ENCODE measurements at regions not wholly inside any gene's neighbourhood (a gene's known extent, or its start where the extent isn't known, plus 50 kb on each side); places are given as distances from the start of the nearest gene placed in this dataset.
"Not testable (repeated sequence)": the region's sequence is repeated elsewhere in the genome, so short reads cannot be mapped to it uniquely, and the experiment has no call there.

DNA sequence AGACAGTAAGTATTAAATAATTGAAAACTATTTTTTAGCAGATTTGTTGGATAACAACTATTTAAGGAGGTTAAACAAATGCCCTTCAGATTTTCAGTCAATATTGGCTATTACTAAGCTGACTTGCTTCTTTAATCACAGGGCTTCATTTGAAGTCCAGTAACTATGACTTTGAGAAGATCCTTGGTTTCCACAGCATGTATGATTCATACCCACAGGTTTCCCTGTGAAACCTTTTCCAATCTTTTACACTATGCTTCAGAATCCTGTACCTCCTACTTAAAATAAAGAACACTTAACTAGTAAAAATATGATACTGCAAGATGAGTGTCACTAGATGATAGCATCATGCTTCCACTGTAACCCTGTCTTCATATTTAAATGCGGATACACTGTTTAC is 211.9 kb downstream of the SPATA31A1 start:
- H3K27me3 Mint-ChIP-seq (ENCODE audit: low read depth in 2 of 2); H3K27ac Mint-ChIP-seq; H3K9me3 Mint-ChIP-seq; H3K9me3 ChIP-seq (ENCODE audit: control insufficient read depth, insufficient read depth, low read length); intact Hi-C loops (cut with micrococcal nuclease); H3K27me3 ChIP-seq (ENCODE audit: control insufficient read depth, insufficient read depth, low read length); H3K36me3 Mint-ChIP-seq; H3K36me3 ChIP-seq (ENCODE audit: control insufficient read depth, insufficient read depth, low read length); H3K4me1 Mint-ChIP-seq; ATAC-seq; H3K27ac ChIP-seq (ENCODE audit: low read length); H3K4me3 ChIP-seq (ENCODE audit: low read length); H3K4me3 Mint-ChIP-seq; DNase-seq; H3K4me1 ChIP-seq (ENCODE audit: control insufficient read depth, insufficient read depth, low read length): not testable (repeated sequence)
- WGBS (ENCODE audit: insufficient coverage) = 86% methylated on average over 1 of the region's 1 CpG

DNA sequence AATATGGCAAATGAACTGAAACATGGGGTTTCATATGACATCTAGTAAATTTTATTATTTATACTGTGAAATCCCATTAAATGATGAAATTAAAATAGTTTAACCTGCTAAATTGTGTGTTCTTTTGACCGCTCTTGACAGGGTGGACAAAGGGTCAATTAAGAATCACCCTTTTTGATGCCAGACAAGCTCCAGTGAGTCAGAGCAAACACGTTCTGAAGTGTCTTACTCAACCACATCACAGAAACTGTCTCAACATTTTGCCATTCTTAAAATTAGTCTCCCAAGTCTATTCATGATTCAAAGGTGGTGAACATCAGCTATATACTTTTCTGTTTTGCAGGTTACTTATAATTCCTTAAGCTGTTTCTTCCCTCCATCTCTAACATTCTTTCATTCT is 213.4 kb downstream of the SPATA31A1 start:
- H3K4me3 Mint-ChIP-seq; H3K27ac ChIP-seq (ENCODE audit: low read length); H3K9me3 Mint-ChIP-seq; H3K4me1 ChIP-seq (ENCODE audit: control insufficient read depth, insufficient read depth, low read length); H3K27me3 Mint-ChIP-seq (ENCODE audit: low read depth in 2 of 2); H3K36me3 Mint-ChIP-seq; ATAC-seq; H3K27me3 ChIP-seq (ENCODE audit: control insufficient read depth, insufficient read depth, low read length); H3K9me3 ChIP-seq (ENCODE audit: control insufficient read depth, insufficient read depth, low read length); H3K4me3 ChIP-seq (ENCODE audit: low read length); H3K4me1 Mint-ChIP-seq; DNase-seq; H3K36me3 ChIP-seq (ENCODE audit: control insufficient read depth, insufficient read depth, low read length); H3K27ac Mint-ChIP-seq; intact Hi-C loops (cut with micrococcal nuclease): not testable (repeated sequence)
- no CpG with 5 or more reads among the region's 2 CpGs for WGBS (ENCODE audit: insufficient coverage)

DNA sequence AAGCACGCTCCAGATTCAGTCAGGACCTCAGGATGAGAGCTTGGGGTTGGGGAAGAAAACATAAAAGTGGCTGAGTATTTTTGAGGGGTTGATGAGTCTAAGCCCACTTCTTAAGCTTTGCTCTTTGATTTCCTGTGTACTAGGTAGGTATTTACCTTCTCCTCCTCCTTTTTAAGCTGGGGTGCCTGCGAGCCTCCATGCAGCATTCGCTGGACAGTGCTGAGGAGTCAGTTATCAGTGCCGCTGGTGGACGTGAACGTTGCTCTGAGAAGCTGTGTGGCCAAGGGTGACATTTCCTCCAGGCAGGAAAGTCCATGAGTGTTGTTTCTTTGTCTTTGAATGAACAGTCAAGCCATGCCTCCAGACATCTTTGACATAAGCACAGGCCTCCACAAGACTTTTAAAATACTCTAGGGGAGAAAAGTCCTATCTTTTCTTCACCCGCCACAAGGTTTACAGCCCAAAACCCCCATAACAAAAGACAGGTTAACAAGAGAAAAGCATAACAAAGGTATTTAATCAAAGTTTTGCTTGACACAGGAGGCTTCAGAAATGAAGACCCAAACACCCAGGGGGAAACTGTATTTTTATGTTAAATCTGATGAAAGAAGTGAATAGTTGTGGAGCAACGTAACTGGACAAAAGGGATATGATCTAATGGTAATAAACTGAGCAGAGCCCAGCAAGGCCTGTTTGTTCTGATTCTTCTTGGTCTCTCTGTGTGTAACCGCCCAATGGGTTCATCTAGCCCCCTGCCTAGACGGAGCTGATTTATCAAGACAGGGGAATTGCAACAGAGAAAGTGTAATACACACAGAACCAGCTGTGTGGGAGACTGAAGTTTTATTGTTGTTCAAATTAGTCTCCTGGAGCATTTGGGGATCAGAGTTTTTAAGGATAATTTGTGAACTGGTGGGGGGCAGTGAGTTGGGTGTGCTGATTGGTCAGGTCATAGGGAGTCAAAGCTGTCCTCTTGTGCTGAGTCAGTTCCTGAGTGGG is 217.9 kb downstream of the SPATA31A1 start:
- H3K27me3 ChIP-seq (ENCODE audit: control insufficient read depth, insufficient read depth, low read length); H3K4me1 Mint-ChIP-seq; intact Hi-C loops (cut with micrococcal nuclease); H3K4me1 ChIP-seq (ENCODE audit: control insufficient read depth, insufficient read depth, low read length); H3K36me3 ChIP-seq (ENCODE audit: control insufficient read depth, insufficient read depth, low read length); H3K4me3 Mint-ChIP-seq; H3K36me3 Mint-ChIP-seq; DNase-seq; H3K9me3 ChIP-seq (ENCODE audit: control insufficient read depth, insufficient read depth, low read length); H3K9me3 Mint-ChIP-seq; ATAC-seq; H3K4me3 ChIP-seq (ENCODE audit: low read length); H3K27me3 Mint-ChIP-seq (ENCODE audit: low read depth in 2 of 2); H3K27ac ChIP-seq (ENCODE audit: low read length); H3K27ac Mint-ChIP-seq: not testable (repeated sequence)
- 66% methylated on average over 2 of the region's 10 CpGs for WGBS (ENCODE audit: insufficient coverage)

DNA sequence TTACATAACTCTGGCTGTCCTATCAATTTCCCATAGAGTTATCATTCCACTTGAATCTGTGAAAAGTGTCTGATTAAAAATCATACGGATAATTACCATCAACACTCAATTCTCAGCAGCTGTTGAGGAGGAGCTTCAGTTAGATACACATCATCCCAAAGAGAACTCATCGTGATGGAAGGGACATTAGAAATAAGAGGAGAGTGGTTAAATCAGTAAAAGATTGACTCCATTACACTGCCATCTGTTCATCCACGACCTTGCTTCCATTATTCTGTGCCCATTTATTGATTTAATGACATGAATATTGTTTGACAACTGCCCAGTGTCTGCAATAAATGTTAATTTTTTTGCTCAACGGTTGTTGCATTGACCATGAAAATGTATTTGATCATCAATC is 223.5 kb downstream of the SPATA31A1 start:
- H3K27ac Mint-ChIP-seq; H3K4me1 Mint-ChIP-seq; H3K27me3 ChIP-seq (ENCODE audit: control insufficient read depth, insufficient read depth, low read length); H3K36me3 Mint-ChIP-seq; H3K27me3 Mint-ChIP-seq (ENCODE audit: low read depth in 2 of 2); H3K4me3 Mint-ChIP-seq; H3K4me1 ChIP-seq (ENCODE audit: control insufficient read depth, insufficient read depth, low read length); H3K9me3 Mint-ChIP-seq; DNase-seq; ATAC-seq; H3K27ac ChIP-seq (ENCODE audit: low read length); H3K9me3 ChIP-seq (ENCODE audit: control insufficient read depth, insufficient read depth, low read length); H3K36me3 ChIP-seq (ENCODE audit: control insufficient read depth, insufficient read depth, low read length); intact Hi-C loops (cut with micrococcal nuclease); H3K4me3 ChIP-seq (ENCODE audit: low read length): not testable (repeated sequence)
- 50% methylated on average over 2 of the region's 4 CpGs for WGBS (ENCODE audit: insufficient coverage)

DNA sequence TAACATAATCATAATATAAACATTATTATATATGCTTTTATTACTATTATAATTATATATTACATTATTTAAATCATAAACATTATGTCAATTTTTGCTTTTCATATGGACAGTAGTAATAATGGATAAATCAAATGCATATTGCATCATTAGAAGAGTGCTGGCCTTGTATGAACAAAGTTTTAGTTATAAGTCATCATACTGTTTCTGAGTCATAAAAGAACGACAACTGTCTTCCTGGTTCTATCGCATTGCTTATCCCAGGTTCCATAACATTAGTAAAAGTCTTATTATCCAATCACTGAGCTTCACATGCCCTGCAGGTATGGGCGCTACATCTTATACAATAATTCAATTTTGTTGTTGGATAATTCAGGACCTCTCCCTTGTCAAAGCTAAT is 225.8 kb downstream of the SPATA31A1 start:
- H3K27me3 Mint-ChIP-seq (ENCODE audit: low read depth in 2 of 2); H3K27ac ChIP-seq (ENCODE audit: low read length); H3K9me3 ChIP-seq (ENCODE audit: control insufficient read depth, insufficient read depth, low read length); H3K4me3 ChIP-seq (ENCODE audit: low read length); intact Hi-C loops (cut with micrococcal nuclease); DNase-seq; ATAC-seq; H3K36me3 ChIP-seq (ENCODE audit: control insufficient read depth, insufficient read depth, low read length); H3K4me1 ChIP-seq (ENCODE audit: control insufficient read depth, insufficient read depth, low read length); H3K36me3 Mint-ChIP-seq; H3K27me3 ChIP-seq (ENCODE audit: control insufficient read depth, insufficient read depth, low read length); H3K4me1 Mint-ChIP-seq; H3K4me3 Mint-ChIP-seq; H3K27ac Mint-ChIP-seq; H3K9me3 Mint-ChIP-seq: not testable (repeated sequence)
- 86% methylated on average over 2 of the region's 3 CpGs for WGBS (ENCODE audit: insufficient coverage)

DNA sequence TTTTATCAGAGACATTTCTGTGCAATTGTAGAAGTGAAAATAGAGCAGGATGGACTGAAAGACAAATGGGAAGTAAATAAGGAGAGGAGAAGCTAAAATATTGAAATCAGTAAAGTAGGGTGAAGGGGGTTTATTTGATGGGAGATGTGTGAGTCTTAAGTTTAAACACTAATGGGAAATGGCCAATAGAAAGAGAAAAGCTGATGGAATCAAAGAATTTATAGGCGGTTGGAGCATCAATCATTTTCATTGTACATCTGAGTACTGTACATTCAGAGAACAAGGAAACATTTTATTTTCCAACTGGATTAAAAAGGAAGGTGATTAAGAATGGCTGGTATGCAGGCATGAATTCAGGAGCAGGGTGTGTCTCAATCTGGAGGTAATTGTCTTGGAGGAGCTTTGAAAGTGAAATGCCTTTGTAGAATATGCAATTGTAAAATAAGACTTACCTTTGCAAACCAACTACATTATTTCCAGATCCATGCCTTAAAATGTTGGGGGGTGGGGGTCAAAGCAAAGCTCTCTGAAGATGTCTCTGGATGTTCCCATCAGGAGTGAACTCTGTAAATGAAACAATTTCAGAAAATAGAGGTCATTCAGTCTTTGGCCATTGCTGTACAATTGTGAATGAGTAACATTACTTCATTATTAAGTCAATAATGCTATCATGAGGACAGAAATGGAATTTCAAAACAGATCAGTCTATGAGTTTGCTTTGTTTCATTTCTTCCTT is 227.4 kb downstream of the SPATA31A1 start:
- H3K27me3 Mint-ChIP-seq (ENCODE audit: low read depth in 2 of 2); DNase-seq; H3K9me3 ChIP-seq (ENCODE audit: control insufficient read depth, insufficient read depth, low read length); H3K27ac ChIP-seq (ENCODE audit: low read length); H3K4me3 ChIP-seq (ENCODE audit: low read length); H3K36me3 Mint-ChIP-seq; H3K27ac Mint-ChIP-seq; H3K27me3 ChIP-seq (ENCODE audit: control insufficient read depth, insufficient read depth, low read length); H3K36me3 ChIP-seq (ENCODE audit: control insufficient read depth, insufficient read depth, low read length); H3K9me3 Mint-ChIP-seq; H3K4me1 ChIP-seq (ENCODE audit: control insufficient read depth, insufficient read depth, low read length); H3K4me1 Mint-ChIP-seq; H3K4me3 Mint-ChIP-seq; ATAC-seq; intact Hi-C loops (cut with micrococcal nuclease): not testable (repeated sequence)
- no CpG with 5 or more reads among the region's 1 CpG for WGBS (ENCODE audit: insufficient coverage)

DNA sequence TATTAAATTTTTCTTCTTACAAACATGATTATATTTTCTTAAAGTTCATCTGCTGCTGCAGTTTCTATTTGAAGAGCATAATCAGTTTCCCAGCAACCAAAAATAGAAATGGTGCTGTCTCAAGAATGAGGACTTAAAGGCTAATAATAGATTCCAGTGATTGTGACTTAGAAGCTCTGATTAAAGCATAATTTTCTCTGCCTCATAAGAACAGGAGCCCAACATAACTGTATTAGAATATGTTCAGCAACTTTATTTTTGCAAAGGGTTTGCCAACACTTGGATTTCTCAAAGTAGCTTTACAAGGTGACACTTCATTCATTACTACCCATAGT is 227.9 kb downstream of the SPATA31A1 start:
- H3K27me3 Mint-ChIP-seq (ENCODE audit: low read depth in 2 of 2); H3K36me3 ChIP-seq (ENCODE audit: control insufficient read depth, insufficient read depth, low read length); H3K9me3 ChIP-seq (ENCODE audit: control insufficient read depth, insufficient read depth, low read length); H3K27me3 ChIP-seq (ENCODE audit: control insufficient read depth, insufficient read depth, low read length); ATAC-seq; H3K36me3 Mint-ChIP-seq; H3K4me3 Mint-ChIP-seq; H3K9me3 Mint-ChIP-seq; H3K4me3 ChIP-seq (ENCODE audit: low read length); H3K27ac Mint-ChIP-seq; H3K4me1 ChIP-seq (ENCODE audit: control insufficient read depth, insufficient read depth, low read length); H3K27ac ChIP-seq (ENCODE audit: low read length); H3K4me1 Mint-ChIP-seq; intact Hi-C loops (cut with micrococcal nuclease); DNase-seq: not testable (repeated sequence)

DNA sequence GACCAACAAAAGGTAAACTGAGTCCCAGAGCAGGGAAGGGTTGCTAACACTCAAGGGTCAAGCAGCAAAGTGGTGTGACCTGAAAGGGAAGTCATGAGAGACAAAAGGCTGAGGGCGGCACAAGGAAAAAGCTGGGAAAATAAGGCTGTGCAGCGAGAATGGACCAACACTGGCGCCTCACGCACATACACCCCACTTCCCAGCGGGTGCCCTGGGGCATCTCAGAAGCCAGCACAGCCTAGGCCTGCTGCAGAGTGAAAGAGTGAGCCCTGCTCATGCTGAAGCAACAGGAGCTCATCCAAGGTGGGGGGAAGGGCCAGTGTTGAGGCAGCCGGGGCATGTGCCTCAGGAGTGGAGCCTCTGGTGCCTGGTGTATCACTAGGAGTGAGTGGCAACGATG is 229.8 kb downstream of the SPATA31A1 start:
- H3K4me1 Mint-ChIP-seq; H3K4me3 ChIP-seq (ENCODE audit: low read length); intact Hi-C loops (cut with micrococcal nuclease); H3K27me3 Mint-ChIP-seq (ENCODE audit: low read depth in 2 of 2); H3K9me3 ChIP-seq (ENCODE audit: control insufficient read depth, insufficient read depth, low read length); H3K9me3 Mint-ChIP-seq; DNase-seq; H3K27me3 ChIP-seq (ENCODE audit: control insufficient read depth, insufficient read depth, low read length); H3K27ac Mint-ChIP-seq; H3K36me3 Mint-ChIP-seq; H3K36me3 ChIP-seq (ENCODE audit: control insufficient read depth, insufficient read depth, low read length); H3K4me3 Mint-ChIP-seq; ATAC-seq; H3K27ac ChIP-seq (ENCODE audit: low read length); H3K4me1 ChIP-seq (ENCODE audit: control insufficient read depth, insufficient read depth, low read length): not testable (repeated sequence)
- 98% methylated on average over 5 of the region's 7 CpGs for WGBS (ENCODE audit: insufficient coverage)

Data from natural killer cell (primary cell).